ENCODE measurements at regions not wholly inside any gene's neighbourhood (a gene's known extent, or its start where the extent isn't known, plus 50 kb on each side); places are given as distances from the start of the nearest gene placed in this dataset.
A peak's percentile ranks its signal among the peaks of the same experiment; 100 is the strongest.

DNA sequence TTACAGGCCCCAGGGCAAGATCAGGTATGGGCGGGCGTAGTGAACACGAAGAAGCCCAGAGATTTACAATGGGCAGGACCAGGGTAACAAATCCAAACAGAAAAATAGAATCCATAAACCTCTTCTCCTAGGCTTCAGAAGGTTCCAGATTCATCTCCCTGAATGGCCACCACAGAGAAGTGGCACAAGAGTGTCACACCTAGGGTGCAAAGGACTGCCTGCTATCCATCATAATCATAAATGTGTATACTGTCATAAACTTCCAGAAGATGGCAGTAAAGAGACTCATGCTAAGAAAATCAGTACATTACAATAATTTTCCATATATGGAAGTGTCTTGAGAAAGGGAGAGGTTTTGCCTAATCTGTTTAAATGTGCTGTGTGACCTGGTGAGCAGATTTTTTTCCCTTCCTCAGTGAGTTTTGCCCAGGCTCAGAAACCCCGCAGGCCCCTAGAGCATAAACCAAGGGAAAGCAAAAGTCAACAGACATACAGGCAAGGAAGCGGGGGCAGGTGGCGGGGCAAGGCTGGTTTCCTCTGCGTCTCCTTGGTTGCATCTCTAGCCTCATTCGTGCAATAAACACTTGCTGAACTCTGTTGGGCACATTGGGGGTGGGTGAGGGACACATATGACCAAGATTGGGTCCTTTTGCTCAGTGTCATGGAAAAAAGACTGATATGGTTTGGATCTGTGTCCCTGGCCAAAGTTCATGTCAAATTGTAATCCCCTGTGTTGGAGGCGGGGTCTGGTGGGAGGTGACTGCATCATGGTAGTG, 92.0 kb upstream of the CDH5 start:
- no peaks in the 10 kb centered on the region for H3K36me3 ChIP-seq (ENCODE audit: control insufficient read depth, insufficient read depth, low read length)
- no peaks in the 10 kb centered on the region for H3K9me3 ChIP-seq (ENCODE audit: control insufficient read depth, insufficient read depth, low read length)
- DNase-seq (ENCODE audit: low read depth, low spot score) = no peak
- H3K4me3 ChIP-seq (ENCODE audit: low read length) = no peak overlapping the region
- no peak overlapping the region for H3K27ac ChIP-seq (ENCODE audit: low read length)
- no peaks in the 10 kb centered on the region for H3K27me3 ChIP-seq (ENCODE audit: control insufficient read depth, insufficient read depth, low read length)
- H3K4me1 ChIP-seq (ENCODE audit: control insufficient read depth, insufficient read depth, low read length) = no peaks in the 10 kb centered on the region
- no CpG with 5 or more reads among the region's 9 CpGs for WGBS (ENCODE audit: insufficient coverage, insufficient read length)

DNA sequence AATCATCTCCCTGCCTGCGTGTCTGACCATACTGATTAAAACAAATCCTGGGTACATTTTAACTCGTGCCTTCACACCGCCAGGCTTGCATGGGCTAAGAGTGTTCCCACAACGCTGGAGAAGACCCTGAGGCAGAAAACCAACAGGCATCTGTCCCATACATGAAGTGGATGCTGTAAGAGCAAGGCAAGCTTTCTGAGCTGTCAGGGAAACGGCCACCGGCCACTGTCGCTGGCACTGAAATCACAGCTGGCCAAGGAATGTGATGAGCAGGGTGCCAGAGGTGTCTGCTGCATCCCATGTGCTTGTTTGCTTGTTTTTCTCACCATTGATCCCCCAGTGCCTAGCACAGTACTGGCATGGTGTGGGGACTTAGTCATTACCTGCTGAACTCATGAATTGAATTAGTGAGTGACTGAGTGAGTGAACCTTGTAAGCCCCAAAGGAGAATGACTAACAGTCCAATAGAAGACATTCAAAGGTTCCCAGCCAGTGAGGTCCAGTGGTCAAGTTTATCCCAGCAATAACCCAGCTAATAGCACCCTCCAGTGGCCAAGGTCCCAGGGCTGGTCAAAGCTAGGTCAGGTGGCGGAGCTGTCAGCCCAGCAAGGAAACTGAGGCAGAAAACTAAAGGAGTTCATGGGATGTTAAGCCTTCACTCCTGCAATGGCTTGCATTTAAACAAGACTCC, 92.7 kb upstream of the CDH5 start:
- H3K27ac ChIP-seq (ENCODE audit: low read length) = no peak overlapping the region
- H3K4me3 ChIP-seq (ENCODE audit: low read length) = no peak overlapping the region
- no peaks in the 10 kb centered on the region for H3K36me3 ChIP-seq (ENCODE audit: control insufficient read depth, insufficient read depth, low read length)
- H3K9me3 ChIP-seq (ENCODE audit: control insufficient read depth, insufficient read depth, low read length) = no peaks in the 10 kb centered on the region
- no CpG with 5 or more reads among the region's 8 CpGs for WGBS (ENCODE audit: insufficient coverage, insufficient read length)
- no peak for DNase-seq (ENCODE audit: low read depth, low spot score)
- H3K27me3 ChIP-seq (ENCODE audit: control insufficient read depth, insufficient read depth, low read length) = no peaks in the 10 kb centered on the region
- no peaks in the 10 kb centered on the region for H3K4me1 ChIP-seq (ENCODE audit: control insufficient read depth, insufficient read depth, low read length)

DNA sequence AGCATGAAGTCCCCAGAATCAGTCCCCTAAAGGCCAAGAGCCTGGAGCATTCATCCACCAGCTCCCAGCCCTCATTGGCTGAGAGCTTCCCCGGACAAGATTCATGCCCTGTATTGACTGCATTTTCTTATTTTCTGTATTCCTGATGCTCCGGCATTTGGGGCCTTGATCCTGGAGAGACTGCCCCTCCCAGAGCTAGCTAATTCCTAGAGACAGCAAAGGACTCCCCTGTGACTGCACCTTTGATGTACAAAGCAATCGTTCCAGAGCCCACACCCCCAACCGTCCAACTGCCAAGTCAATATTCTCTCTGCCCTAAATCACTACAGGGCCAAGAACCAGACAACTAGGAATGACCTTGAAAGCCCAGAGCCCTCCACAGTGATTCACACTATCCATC, 93.4 kb upstream of the CDH5 start:
- H3K9me3 ChIP-seq (ENCODE audit: control insufficient read depth, insufficient read depth, low read length) = no peaks in the 10 kb centered on the region
- H3K36me3 ChIP-seq (ENCODE audit: control insufficient read depth, insufficient read depth, low read length) = no peaks in the 10 kb centered on the region
- no peaks in the 10 kb centered on the region for H3K4me1 ChIP-seq (ENCODE audit: control insufficient read depth, insufficient read depth, low read length)
- no peak overlapping the region for H3K27ac ChIP-seq (ENCODE audit: low read length)
- WGBS (ENCODE audit: insufficient coverage, insufficient read length) = no CpG with 5 or more reads among the region's 4 CpGs
- no peak overlapping the region for H3K4me3 ChIP-seq (ENCODE audit: low read length)
- DNase-seq (ENCODE audit: low read depth, low spot score) = no peak
- H3K27me3 ChIP-seq (ENCODE audit: control insufficient read depth, insufficient read depth, low read length) = no peaks in the 10 kb centered on the region

DNA sequence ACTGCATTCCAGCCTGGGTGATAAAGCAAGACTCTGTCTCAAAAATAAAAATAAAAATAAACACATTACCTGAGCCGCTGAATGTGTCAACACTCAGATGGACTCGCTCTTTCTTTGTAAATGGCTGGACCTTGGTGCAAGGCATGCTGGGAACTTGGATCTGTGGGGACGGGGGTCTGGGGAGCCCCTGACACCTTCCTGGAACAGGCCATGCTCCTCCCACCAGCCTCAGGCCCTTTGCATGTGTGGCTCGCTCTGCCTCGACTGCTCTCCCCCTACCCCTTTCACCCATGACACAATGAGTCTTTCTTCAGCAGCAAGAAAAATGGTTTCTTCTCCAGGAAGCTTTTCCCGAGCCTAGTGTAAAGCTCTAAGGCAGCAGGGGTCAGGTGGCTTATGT, 94.0 kb upstream of the CDH5 start:
- H3K27me3 ChIP-seq (ENCODE audit: control insufficient read depth, insufficient read depth, low read length) = no peaks in the 10 kb centered on the region
- H3K36me3 ChIP-seq (ENCODE audit: control insufficient read depth, insufficient read depth, low read length) = no peaks in the 10 kb centered on the region
- H3K27ac ChIP-seq (ENCODE audit: low read length) = no peak overlapping the region
- DNase-seq (ENCODE audit: low read depth, low spot score) = no peak
- H3K4me3 ChIP-seq (ENCODE audit: low read length) = no peak overlapping the region
- peaks cover 2% of the 10 kb centered on the region; the same call in 1 of the 2 replicates for H3K4me1 ChIP-seq (ENCODE audit: control insufficient read depth, insufficient read depth, low read length)
- no CpG with 5 or more reads among the region's 6 CpGs for WGBS (ENCODE audit: insufficient coverage, insufficient read length)
- no peaks in the 10 kb centered on the region for H3K9me3 ChIP-seq (ENCODE audit: control insufficient read depth, insufficient read depth, low read length)

DNA sequence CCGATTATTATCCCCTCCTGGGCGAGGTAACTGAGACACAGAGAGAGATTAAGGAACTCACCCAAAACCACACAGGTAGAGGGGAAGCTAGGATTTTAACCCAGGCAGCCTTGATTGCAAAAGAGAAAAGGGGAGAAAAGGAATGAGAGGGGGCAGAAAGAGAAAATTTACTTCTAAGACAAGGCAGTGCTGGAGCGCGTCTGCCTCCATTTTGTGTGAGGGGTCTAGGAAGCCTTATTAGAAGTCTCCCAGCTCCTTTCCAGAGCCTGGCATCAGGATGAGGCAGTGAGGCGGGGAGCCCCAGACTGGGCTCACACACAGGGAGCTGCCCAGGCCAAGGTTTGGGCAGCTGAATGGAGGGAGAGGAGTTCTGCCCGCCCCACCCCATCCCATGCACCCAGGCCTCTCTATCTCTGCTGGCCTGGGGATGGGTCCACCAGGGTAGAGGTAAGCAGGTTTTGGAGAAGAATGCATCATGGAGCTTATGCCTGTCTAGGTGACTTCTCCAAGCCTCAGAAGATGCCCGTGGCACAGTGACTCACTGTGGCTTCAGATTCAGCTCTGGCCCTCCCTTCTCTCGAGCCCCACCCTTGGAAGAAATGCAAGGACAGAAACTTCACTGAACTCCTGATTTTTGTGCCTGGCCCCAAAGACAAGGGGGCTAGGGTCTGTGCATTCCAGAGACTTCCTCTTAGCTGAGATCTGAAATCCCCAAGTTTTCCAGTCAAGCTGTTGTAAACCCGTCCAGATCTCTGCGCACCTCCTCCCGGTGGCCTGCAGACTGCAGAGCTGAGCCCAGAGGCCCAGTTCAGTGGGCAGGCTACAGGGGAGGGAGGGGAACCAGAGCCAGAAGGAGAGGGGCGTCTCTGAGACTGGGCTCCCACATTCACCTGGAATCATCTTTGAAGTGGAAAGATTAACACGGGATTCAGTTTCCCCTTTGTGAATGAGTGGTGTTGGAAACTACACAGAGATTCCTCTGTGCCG, 95.1 kb upstream of the CDH5 start:
- Histone ChIP-seq H3K4me1 (ENCODE audit: control insufficient read depth, insufficient read depth, low read length) (peaks cover 7% of the 10 kb centered on the region), H3K36me3 (ENCODE audit: control insufficient read depth, insufficient read depth, low read length) (no peaks in the 10 kb centered on the region), H3K27ac (ENCODE audit: low read length) (no peak overlapping the region), H3K4me3 (ENCODE audit: low read length) (no peak overlapping the region), H3K9me3 (ENCODE audit: control insufficient read depth, insufficient read depth, low read length) (no peaks in the 10 kb centered on the region), H3K27me3 (ENCODE audit: control insufficient read depth, insufficient read depth, low read length) (no peaks in the 10 kb centered on the region)
- no CpG with 5 or more reads among the region's 14 CpGs for WGBS (ENCODE audit: insufficient coverage, insufficient read length)
- DNase-seq (ENCODE audit: low read depth, low spot score) = no peak

DNA sequence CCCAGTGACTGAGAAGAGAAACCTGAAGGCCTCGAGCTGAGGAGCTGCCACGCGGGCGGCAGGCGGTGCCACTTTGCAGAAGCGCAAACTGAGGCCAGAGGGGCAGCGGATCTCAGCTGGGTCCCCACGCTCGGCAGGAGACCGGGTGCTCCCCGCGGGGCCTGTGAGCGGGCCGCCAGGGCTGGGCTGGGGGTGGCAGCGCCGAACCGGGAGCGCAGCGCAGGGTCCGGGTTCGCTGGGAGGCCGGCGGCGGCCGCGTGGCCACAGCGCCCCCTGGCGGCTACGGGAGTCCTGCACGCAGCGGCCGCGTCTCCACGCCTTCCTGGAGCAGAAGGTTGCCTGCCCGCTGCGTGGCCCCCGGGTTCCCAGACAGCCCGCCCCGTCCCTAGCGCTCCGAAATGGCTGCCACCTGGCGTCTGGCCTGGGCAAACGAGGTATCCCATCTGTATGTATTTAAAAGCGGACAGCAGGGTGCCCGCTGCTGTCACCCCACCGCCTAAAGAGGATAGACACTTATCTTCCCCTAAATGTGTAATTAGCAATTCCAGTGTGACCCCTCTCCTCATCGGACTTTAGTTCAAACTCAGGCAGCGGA, 96.1 kb upstream of the CDH5 start:
- peaks cover 7% of the 10 kb centered on the region for H3K4me1 ChIP-seq (ENCODE audit: control insufficient read depth, insufficient read depth, low read length)
- H3K4me3 ChIP-seq (ENCODE audit: low read length) = peak overlapping the region; percentile 47; the same call in 1 of the 2 replicates
- no peak for DNase-seq (ENCODE audit: low read depth, low spot score)
- no peaks in the 10 kb centered on the region for H3K27me3 ChIP-seq (ENCODE audit: control insufficient read depth, insufficient read depth, low read length)
- no peak overlapping the region for H3K27ac ChIP-seq (ENCODE audit: low read length)
- H3K36me3 ChIP-seq (ENCODE audit: control insufficient read depth, insufficient read depth, low read length) = no peaks in the 10 kb centered on the region
- no CpG with 5 or more reads among the region's 48 CpGs for WGBS (ENCODE audit: insufficient coverage, insufficient read length)
- H3K9me3 ChIP-seq (ENCODE audit: control insufficient read depth, insufficient read depth, low read length) = no peaks in the 10 kb centered on the region

DNA sequence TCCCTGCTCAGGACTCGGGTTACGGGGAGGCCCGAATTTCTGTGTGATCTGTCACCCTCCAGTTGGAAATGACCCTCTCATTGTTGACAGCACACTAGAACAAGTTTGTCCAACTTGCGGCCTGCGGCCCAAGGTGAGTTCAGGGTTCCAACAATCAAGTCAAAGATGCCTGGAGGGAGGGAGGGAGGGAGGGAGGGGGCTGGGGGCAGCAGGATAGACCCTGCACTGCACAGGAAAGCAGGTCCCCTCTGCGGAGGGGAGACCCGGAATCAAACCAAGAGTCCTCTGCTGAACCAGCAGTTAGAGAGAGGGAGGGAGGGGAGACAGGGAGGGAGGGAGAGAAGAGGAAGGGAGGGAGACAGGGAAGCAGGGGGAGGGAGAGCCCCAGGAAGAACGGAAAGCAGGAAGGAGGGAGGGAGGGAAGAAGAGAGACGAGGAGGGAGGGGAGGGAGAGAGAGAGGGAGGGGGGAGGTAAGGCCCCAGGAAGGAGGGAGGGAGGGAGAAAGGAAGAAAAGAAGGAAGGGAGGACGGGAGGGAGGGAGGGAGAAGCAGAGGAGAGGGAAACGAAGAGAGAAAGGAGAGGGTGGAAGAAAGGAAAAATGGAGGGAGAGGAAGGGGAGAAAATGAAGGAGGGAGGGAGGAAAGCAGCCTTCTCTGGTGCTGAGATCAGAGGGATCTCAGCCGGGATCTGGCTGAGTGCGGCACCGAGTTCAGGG, 96.7 kb upstream of the CDH5 start:
- H3K4me1 ChIP-seq (ENCODE audit: control insufficient read depth, insufficient read depth, low read length) = peaks cover 7% of the 10 kb centered on the region
- H3K9me3 ChIP-seq (ENCODE audit: control insufficient read depth, insufficient read depth, low read length) = no peaks in the 10 kb centered on the region
- H3K4me3 ChIP-seq (ENCODE audit: low read length) = peak overlapping the region; percentile 47; the same call in 1 of the 2 replicates
- DNase-seq (ENCODE audit: low read depth, low spot score) = no peak
- H3K27ac ChIP-seq (ENCODE audit: low read length) = no peak overlapping the region
- H3K27me3 ChIP-seq (ENCODE audit: control insufficient read depth, insufficient read depth, low read length) = no peaks in the 10 kb centered on the region
- no peaks in the 10 kb centered on the region for H3K36me3 ChIP-seq (ENCODE audit: control insufficient read depth, insufficient read depth, low read length)
- no CpG with 5 or more reads among the region's 14 CpGs for WGBS (ENCODE audit: insufficient coverage, insufficient read length)

DNA sequence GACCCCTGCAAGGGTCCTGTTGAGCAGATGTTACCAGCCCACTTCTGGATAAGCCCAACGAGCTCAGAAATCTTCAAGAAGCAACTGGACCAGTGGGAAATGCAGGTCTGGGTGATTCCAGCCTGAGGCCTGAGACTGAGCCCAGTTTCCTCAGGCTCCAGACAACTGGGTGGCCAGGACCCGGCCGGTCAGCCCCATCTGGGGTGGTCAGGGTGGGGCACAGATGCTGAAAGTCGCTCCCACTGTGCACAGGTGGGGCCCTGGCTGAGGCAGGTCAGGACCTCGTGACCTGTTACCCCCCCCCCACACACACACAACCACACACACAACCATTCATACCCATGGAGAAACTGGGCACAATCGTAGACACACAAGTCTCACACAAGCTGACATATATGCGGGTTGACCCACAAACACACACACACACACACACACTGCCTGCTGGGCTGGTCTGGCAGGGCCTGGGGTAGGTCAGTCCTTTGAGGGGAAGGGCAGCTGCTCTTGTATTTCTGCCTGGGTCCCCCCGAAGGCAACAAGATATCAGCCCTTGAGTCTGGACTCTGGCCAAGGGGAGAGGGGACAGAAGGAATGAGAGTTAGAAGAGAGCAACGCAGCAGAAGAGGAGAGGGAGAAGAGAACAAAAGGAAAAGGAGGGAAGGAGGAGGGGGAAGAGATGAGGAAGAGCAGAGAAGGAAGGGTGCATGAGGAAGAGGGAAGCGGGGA, 99.0 kb upstream of the CDH5 start:
- Histone ChIP-seq H3K27ac (ENCODE audit: low read length) (no peak overlapping the region), H3K36me3 (ENCODE audit: control insufficient read depth, insufficient read depth, low read length) (no peaks in the 10 kb centered on the region), H3K27me3 (ENCODE audit: control insufficient read depth, insufficient read depth, low read length) (no peaks in the 10 kb centered on the region), H3K4me3 (ENCODE audit: low read length) (no peak overlapping the region), H3K4me1 (ENCODE audit: control insufficient read depth, insufficient read depth, low read length) (peaks cover 7% of the 10 kb centered on the region), H3K9me3 (ENCODE audit: control insufficient read depth, insufficient read depth, low read length) (no peaks in the 10 kb centered on the region)
- no CpG with 5 or more reads among the region's 10 CpGs for WGBS (ENCODE audit: insufficient coverage, insufficient read length)
- no peak for DNase-seq (ENCODE audit: low read depth, low spot score)

DNA sequence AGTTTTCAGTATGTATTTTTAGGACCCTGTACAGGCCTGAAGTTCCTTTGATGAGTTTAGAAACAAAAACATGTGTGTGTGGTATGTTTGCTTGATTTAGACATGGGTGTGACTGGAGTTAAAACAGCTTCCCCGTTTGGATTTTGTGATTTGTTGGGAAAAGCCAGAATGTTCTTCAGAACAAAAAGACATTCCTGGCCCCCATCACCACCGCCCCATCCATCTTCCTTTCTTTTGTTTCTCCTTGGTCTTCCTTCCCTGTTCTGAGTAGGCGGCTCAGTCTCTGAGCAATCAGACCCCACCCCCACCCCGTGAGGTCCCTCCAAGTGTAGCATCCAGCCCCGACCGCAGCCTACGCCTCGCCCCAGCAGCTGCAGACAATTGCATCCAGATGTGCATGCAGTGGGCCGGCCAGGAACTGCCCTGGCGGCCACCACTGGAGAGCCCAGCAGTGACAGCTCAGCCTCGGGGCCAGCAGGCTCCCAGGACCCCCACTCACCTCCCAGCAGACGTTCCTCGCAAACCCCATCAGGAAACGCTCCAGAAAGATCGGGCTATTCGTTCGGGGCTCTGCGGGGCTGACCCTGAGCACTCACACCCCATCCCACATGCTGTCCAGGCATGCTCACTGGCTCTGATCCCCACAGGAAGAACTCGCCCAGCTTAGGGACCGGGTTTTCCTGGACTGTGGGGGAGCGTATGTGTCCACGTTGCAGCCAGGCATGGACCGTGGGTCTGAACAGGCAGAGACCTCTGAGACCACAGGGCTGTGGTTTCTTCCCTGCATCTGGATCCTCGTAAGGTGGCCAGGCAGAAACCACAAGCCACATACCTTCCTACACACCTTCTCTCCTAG, 99.8 kb upstream of the CDH5 start:
- Histone ChIP-seq H3K4me3 (ENCODE audit: low read length) (no peak overlapping the region), H3K9me3 (ENCODE audit: control insufficient read depth, insufficient read depth, low read length) (no peaks in the 10 kb centered on the region), H3K36me3 (ENCODE audit: control insufficient read depth, insufficient read depth, low read length) (no peaks in the 10 kb centered on the region), H3K27me3 (ENCODE audit: control insufficient read depth, insufficient read depth, low read length) (no peaks in the 10 kb centered on the region), H3K4me1 (ENCODE audit: control insufficient read depth, insufficient read depth, low read length) (peaks cover 7% of the 10 kb centered on the region), H3K27ac (ENCODE audit: low read length) (no peak overlapping the region)
- no CpG with 5 or more reads among the region's 24 CpGs for WGBS (ENCODE audit: insufficient coverage, insufficient read length)
- DNase-seq (ENCODE audit: low read depth, low spot score) = no peak
